ENCODE measurements at regions not wholly inside any gene's neighbourhood (a gene's known extent, or its start where the extent isn't known, plus 50 kb on each side); places are given as distances from the start of the nearest gene placed in this dataset.

GRCh38 chr7:119694506-119694905 lies 578.5 kb upstream of the KCND2 start:
- Histone ChIP-seq H3K4me3 (no peak overlapping the region), H3K36me3 (no peaks in the 10 kb centered on the region), H3K4me1 (no peaks in the 10 kb centered on the region), H3K9me3 (peaks cover 0 to 8% (median 0%) of the 10 kb centered on the region in 12 donors), H3K27ac (no peak overlapping the region), H3K27me3 (no peaks in the 10 kb centered on the region)
- intact Hi-C loops (cut with DNase I): loop anchor here in 1 of 10 donors (10.0 kb wide), 1 partner anchor 60 kb away; no protein-coding TSS in a partner anchor
- ATAC-seq (no peak), DNase-seq (no peak)
- 33 to 56% (median 46%) methylated on average over 1 of the region's 1 CpG for WGBS, 4 donors
- TF ChIP-seq CTCF (IDR thresholded peaks at IDR 0.05) (no peak), POLR2A (IDR thresholded peaks at IDR 0.05) (no peak)

- no peak for ATAC-seq
- 83 to 85% (median 84%) methylated on average over 3 of the region's 3 CpGs for WGBS, 4 donors
- H3K27ac ChIP-seq: no peak overlapping the region
- no peak overlapping the region for H3K4me3 ChIP-seq
- DNase-seq: no peak
- peaks cover 0 to 8% (median 0%) of the 10 kb centered on the region in 12 donors for H3K9me3 ChIP-seq
- no peak for TF ChIP-seq CTCF (IDR thresholded peaks at IDR 0.05)
- no peak for TF ChIP-seq POLR2A (IDR thresholded peaks at IDR 0.05)
- no peaks in the 10 kb centered on the region for H3K27me3 ChIP-seq
- no peaks in the 10 kb centered on the region for H3K4me1 ChIP-seq
- intact Hi-C loops (cut with DNase I): loop anchor here in 1 of 10 donors (10.0 kb wide), 1 partner anchor 58 kb away; no protein-coding TSS in a partner anchor
- no peaks in the 10 kb centered on the region for H3K36me3 ChIP-seq
These were observed 576.6 kb upstream of the KCND2 start for GRCh38 chr7:119696336-119696735.

- H3K4me3 ChIP-seq: no peak overlapping the region
- no peaks in the 10 kb centered on the region for H3K36me3 ChIP-seq
- no peak for DNase-seq
- H3K9me3 ChIP-seq: peaks cover 0 to 19% (median 3%) of the 10 kb centered on the region in 12 donors
- WGBS, 4 donors: 77 to 85% (median 81%) methylated on average over 1 of the region's 1 CpG
- TF ChIP-seq POLR2A (IDR thresholded peaks at IDR 0.05) (no peak), CTCF (IDR thresholded peaks at IDR 0.05) (no peak)
- no peaks in the 10 kb centered on the region for H3K4me1 ChIP-seq
- ATAC-seq: no peak
- H3K27me3 ChIP-seq: no peaks in the 10 kb centered on the region
- no peak overlapping the region for H3K27ac ChIP-seq
- intact Hi-C loops (cut with DNase I): loop anchor here in 1 of 10 donors (2.0 kb wide), 1 partner anchor 21 kb away; no protein-coding TSS in a partner anchor
These were observed 569.1 kb upstream of the KCND2 start for GRCh38 chr7:119703895-119704294.

GRCh38 chr7:119706608-119707007 lies 566.4 kb upstream of the KCND2 start:
- Histone ChIP-seq H3K27me3 (no peaks in the 10 kb centered on the region), H3K4me3 (no peak overlapping the region), H3K4me1 (no peaks in the 10 kb centered on the region), H3K27ac (no peak overlapping the region), H3K36me3 (no peaks in the 10 kb centered on the region), H3K9me3 (peaks cover 0 to 19% (median 3%) of the 10 kb centered on the region in 12 donors)
- 53 to 66% (median 62%) methylated on average over 2 of the region's 2 CpGs for WGBS, 4 donors
- DNase-seq: no peak
- ATAC-seq: no peak
- TF ChIP-seq POLR2A (IDR thresholded peaks at IDR 0.05): no peak
- TF ChIP-seq CTCF (IDR thresholded peaks at IDR 0.05): no peak
- intact Hi-C loops (cut with DNase I): no loop called here

Data from heart left ventricle (tissue), 16 donors.